Fibroblast of lung (primary cell): ENCODE measurements at regions not wholly inside any gene's neighbourhood (a gene's known extent, or its start where the extent isn't known, plus 50 kb on each side); places are given as distances from the start of the nearest gene placed in this dataset.

Experiments
- DNase-seq, 2 donors: peaks; one replicate each; pipeline versions ENCODE4 v3.0.0 to v3.0.0-alpha.2; 2010; ENCODE audit warnings: low read depth in 2 of 2
- H2AFZ ChIP-seq: 2 replicates; pipeline ENCODE4 v1.5.1; 2012; ENCODE audit warnings: low read length, control low read depth, inconsistent platforms
- H3K27ac ChIP-seq: 2 replicates; pipeline ENCODE4 v1.5.1; 2011; ENCODE audit warnings: low read length, control low read depth; ENCODE audit not compliant: insufficient read depth
- H3K27me3 ChIP-seq: 2 replicates; pipeline ENCODE4 v1.5.1; 2011; ENCODE audit warnings: mild to moderate bottlenecking, low read length; ENCODE audit not compliant: control insufficient read depth, insufficient read depth
- H3K36me3 ChIP-seq: 2 replicates; pipeline ENCODE4 v1.5.1; 2011; ENCODE audit warnings: low read length; ENCODE audit not compliant: control insufficient read depth, insufficient read depth
- H3K4me1 ChIP-seq: 2 replicates; pipeline ENCODE4 v1.5.1; 2011; ENCODE audit warnings: low read length; ENCODE audit not compliant: control insufficient read depth, insufficient read depth; ENCODE audit errors: extremely low read depth
- H3K4me2 ChIP-seq: 2 replicates; pipeline ENCODE4 v1.5.1; 2011; ENCODE audit warnings: low read length, control low read depth; ENCODE audit not compliant: insufficient read depth; ENCODE audit errors: extremely low read depth
- H3K4me3 ChIP-seq, 4 experiments: fragments of 200-600 bp in 1 of 4; sonication (generic) in 1 of 4; replicated peaks in 1 of 4; 2 replicates each; pipeline ENCODE4 v1.5.1; 2011 to 2016; ENCODE audit warnings: low read length in 4 of 4, low read depth in 3 of 4, mild to moderate bottlenecking in 3 of 4, control low read depth in 2 of 4, inconsistent platforms in 1 of 4, mixed read lengths in 1 of 4; ENCODE audit not compliant: insufficient read depth in 1 of 4; ENCODE audit errors: control extremely low read depth in 1 of 4
- H3K79me2 ChIP-seq: 2 replicates; pipeline ENCODE4 v1.5.1; 2012; ENCODE audit warnings: mild to moderate bottlenecking, low read length, inconsistent platforms; ENCODE audit not compliant: control insufficient read depth, insufficient read depth
- H3K9ac ChIP-seq: 2 replicates; pipeline ENCODE4 v1.5.1; 2011; ENCODE audit warnings: mild to moderate bottlenecking, low read length, control low read depth; ENCODE audit not compliant: insufficient read depth
- H3K9me3 ChIP-seq: 2 replicates; pipeline ENCODE4 v1.5.1; 2012; ENCODE audit warnings: low read depth, low read length; ENCODE audit not compliant: control insufficient read depth, insufficient read depth
- H4K20me1 ChIP-seq: 2 replicates; pipeline ENCODE4 v1.5.1; 2011; ENCODE audit warnings: low read length; ENCODE audit not compliant: control insufficient read depth, insufficient read depth; ENCODE audit errors: extremely low read depth
- CTCF ChIP-seq, 2 donors: IDR thresholded peaks in 1 of 2; conservative IDR thresholded peaks in 1 of 2; 1 replicate in 1 of 2; 2 replicates in 1 of 2; pipeline ENCODE4 v1.5.1; 2011 to 2012; ENCODE audit warnings: low read length in 2 of 2, control low read depth in 1 of 2, inconsistent platforms in 1 of 2, low read depth in 1 of 2, mild to moderate bottlenecking in 1 of 2
- EZH2 ChIP-seq: IDR thresholded peaks from 2 replicates; pipeline ENCODE4 v1.5.1; 2012; ENCODE audit warnings: low read length, control low read depth, mild to moderate bottlenecking; ENCODE audit errors: missing control alignments

DNA sequence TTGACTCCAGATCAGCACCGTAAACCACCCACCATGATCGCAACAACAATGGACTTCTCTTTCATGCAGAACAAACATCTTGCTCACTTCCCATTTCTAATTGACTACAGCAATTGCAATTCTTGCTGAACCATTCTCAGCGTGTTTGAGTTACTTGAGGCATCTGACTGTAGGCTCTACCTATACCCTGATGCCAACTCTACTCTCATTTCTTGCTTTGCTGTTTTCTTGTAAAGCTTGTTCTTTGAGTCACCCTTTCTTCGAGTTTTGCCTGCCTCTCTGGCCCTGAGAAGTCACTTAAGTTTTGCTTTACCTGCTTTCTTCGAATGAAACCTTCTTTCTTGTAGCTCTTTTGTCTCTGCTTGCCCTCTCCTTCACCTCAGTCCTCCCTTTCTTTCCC is 160.5 kb upstream of the RND3 start:
- Histone ChIP-seq H3K79me2 (no peaks in the 10 kb centered on the region), H3K9ac (no peak overlapping the region), H3K27ac (no peak overlapping the region), H3K4me2 (no peak overlapping the region), H3K4me1 (peaks cover 9% of the 10 kb centered on the region), H3K9me3 (no peaks in the 10 kb centered on the region), H3K27me3 (no peaks in the 10 kb centered on the region), H4K20me1 (no peaks in the 10 kb centered on the region), H2AFZ (no peak overlapping the region), H3K36me3 (no peaks in the 10 kb centered on the region), H3K4me3 (no peak overlapping the region)
- DNase-seq: no peak
- no peak for TF ChIP-seq EZH2

GRCh38 chr2:150646746-150647145 is 159.3 kb upstream of the RND3 start:
- Histone ChIP-seq H3K36me3 (no peaks in the 10 kb centered on the region), H3K27me3 (no peaks in the 10 kb centered on the region), H3K79me2 (no peaks in the 10 kb centered on the region), H4K20me1 (no peaks in the 10 kb centered on the region), H3K4me2 (no peak overlapping the region), H3K9ac (no peak overlapping the region), H3K9me3 (no peaks in the 10 kb centered on the region), H3K27ac (no peak overlapping the region), H2AFZ (peak overlapping the region; percentile 11), H3K4me3 (no peak overlapping the region), H3K4me1 (peaks cover 9% of the 10 kb centered on the region)
- peak; percentile 30 to 31 for DNase-seq
- TF ChIP-seq CTCF (conservative IDR thresholded peaks at IDR 0.05 in 1 of 2, IDR thresholded peaks at IDR 0.05 in 1 of 2; ENCODE audit: low read depth in 1 of 2, low read length in 2 of 2) (no peak), EZH2 (no peak)

GRCh38 chr2:150644298-150645067 is 157.0 kb upstream of the RND3 start:
- TF ChIP-seq EZH2 (no peak), CTCF (conservative IDR thresholded peaks at IDR 0.05 in 1 of 2, IDR thresholded peaks at IDR 0.05 in 1 of 2; ENCODE audit: low read depth in 1 of 2, low read length in 2 of 2) (no peak)
- Histone ChIP-seq H3K36me3 (no peaks in the 10 kb centered on the region), H4K20me1 (no peaks in the 10 kb centered on the region), H3K4me1 (peaks cover 12% of the 10 kb centered on the region), H2AFZ (peak overlapping the region; percentile 67), H3K4me2 (peak overlapping the region; percentile 48), H3K4me3 (no peak overlapping the region), H3K27ac (peak overlapping the region; percentile 76), H3K27me3 (no peaks in the 10 kb centered on the region), H3K79me2 (no peaks in the 10 kb centered on the region), H3K9me3 (no peaks in the 10 kb centered on the region), H3K9ac (no peak overlapping the region)
- DNase-seq: peak; percentile 69 to 89
